ENCODE measurements at regions not wholly inside any gene's neighbourhood (a gene's known extent, or its start where the extent isn't known, plus 50 kb on each side); places are given as distances from the start of the nearest gene placed in this dataset.

DNA sequence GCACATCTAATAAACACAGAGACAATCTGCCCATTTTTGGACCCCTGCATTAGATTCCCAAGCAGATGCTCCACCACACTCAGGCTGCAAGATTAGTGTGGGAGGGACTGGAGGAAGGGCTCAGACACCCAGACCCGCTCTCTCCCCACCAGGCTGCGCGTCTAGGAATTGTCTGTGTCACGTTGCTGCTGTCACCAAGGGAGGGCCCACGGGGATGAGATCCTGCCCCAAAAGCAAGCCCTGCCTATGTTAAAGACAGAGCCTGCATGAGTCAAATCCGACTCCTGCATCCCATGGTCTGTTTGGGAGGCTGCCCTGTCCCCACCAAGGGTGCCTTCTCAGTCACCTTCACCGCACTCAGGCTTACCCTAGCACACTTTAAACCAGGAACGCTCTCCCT is 114.4 kb upstream of the ZNF507 start:
- Histone ChIP-seq H3K4me3 (ENCODE audit: insufficient read depth, low read depth, low read length) (no peak overlapping the region), H3K9me1 (ENCODE audit: insufficient read depth, low read length) (no peaks in the 10 kb centered on the region), H3K79me1 (ENCODE audit: low read depth in 1 of 2, low read length in 2 of 2) (no peaks in the 10 kb centered on the region), H3K14ac (replicated peaks; ENCODE audit: low read depth, low read length) (no peak overlapping the region), H2AFZ (replicated peaks; ENCODE audit: low read length, poor library complexity) (no peak overlapping the region), H4K8ac (ENCODE audit: low read depth in 2 of 2, low read length in 2 of 2) (no peak overlapping the region), H4K91ac (ENCODE audit: insufficient read depth, low read depth, low read length) (no peak overlapping the region), H3K4ac (ENCODE audit: low read depth, low read length) (no peak overlapping the region), H3K23ac (ENCODE audit: low read depth, low read length) (no peak overlapping the region), H3K27ac (ENCODE audit: insufficient read depth, low read length) (no peak overlapping the region), H3K27me3 (ENCODE audit: control insufficient read depth, insufficient read depth, low read length) (no peaks in the 10 kb centered on the region), H3K9ac (ENCODE audit: low read depth, low read length) (no peak overlapping the region), H2AK9ac (replicated peaks; ENCODE audit: low read depth, low read length, poor library complexity) (no peak overlapping the region), H3K56ac (ENCODE audit: extremely low read depth, insufficient read depth, low read length) (no peak overlapping the region), H2BK120ac (ENCODE audit: low read depth, low read length) (no peak overlapping the region), H2BK15ac (ENCODE audit: low read depth, low read length) (no peak overlapping the region), H2AK5ac (ENCODE audit: low read depth, low read length) (no peak overlapping the region), H3K4me2 (ENCODE audit: low read depth, low read length) (no peak overlapping the region), H2BK5ac (ENCODE audit: low read depth, low read length, poor library complexity, severe bottlenecking) (no peak overlapping the region), H4K5ac (ENCODE audit: low read depth, low read length) (no peak overlapping the region), H3K36me3 (ENCODE audit: control insufficient read depth, insufficient read depth, low read length) (no peaks in the 10 kb centered on the region), H4K20me1 (ENCODE audit: insufficient read depth, low read length) (no peaks in the 10 kb centered on the region), H2BK20ac (ENCODE audit: low read depth, low read length) (no peak overlapping the region), H3K4me1 (ENCODE audit: control insufficient read depth, insufficient read depth, low read length) (no peaks in the 10 kb centered on the region), H3K9me3 (ENCODE audit: control insufficient read depth, insufficient read depth, low read length) (no peaks in the 10 kb centered on the region), H3K18ac (ENCODE audit: low read depth, low read length) (no peak overlapping the region)
- BruUV-seq (replicated peaks) = no TSS peak
- no peak for DNase-seq
- TF ChIP-seq, protein P1, sequence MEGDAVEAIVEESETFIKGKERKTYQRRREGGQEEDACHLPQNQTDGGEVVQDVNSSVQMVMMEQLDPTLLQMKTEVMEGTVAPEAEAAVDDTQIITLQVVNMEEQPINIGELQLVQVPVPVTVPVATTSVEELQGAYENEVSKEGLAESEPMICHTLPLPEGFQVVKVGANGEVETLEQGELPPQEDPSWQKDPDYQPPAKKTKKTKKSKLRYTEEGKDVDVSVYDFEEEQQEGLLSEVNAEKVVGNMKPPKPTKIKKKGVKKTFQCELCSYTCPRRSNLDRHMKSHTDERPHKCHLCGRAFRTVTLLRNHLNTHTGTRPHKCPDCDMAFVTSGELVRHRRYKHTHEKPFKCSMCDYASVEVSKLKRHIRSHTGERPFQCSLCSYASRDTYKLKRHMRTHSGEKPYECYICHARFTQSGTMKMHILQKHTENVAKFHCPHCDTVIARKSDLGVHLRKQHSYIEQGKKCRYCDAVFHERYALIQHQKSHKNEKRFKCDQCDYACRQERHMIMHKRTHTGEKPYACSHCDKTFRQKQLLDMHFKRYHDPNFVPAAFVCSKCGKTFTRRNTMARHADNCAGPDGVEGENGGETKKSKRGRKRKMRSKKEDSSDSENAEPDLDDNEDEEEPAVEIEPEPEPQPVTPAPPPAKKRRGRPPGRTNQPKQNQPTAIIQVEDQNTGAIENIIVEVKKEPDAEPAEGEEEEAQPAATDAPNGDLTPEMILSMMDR (conservative IDR thresholded peaks at IDR 0.05; ENCODE audit: low read depth, low read length) = no peak
- TF ChIP-seq, protein P2, sequence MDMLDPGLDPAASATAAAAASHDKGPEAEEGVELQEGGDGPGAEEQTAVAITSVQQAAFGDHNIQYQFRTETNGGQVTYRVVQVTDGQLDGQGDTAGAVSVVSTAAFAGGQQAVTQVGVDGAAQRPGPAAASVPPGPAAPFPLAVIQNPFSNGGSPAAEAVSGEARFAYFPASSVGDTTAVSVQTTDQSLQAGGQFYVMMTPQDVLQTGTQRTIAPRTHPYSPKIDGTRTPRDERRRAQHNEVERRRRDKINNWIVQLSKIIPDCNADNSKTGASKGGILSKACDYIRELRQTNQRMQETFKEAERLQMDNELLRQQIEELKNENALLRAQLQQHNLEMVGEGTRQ (IDR thresholded peaks at IDR 0.05; ENCODE audit: low read depth, low read length) = no peak
- TF ChIP-seq, protein P3, sequence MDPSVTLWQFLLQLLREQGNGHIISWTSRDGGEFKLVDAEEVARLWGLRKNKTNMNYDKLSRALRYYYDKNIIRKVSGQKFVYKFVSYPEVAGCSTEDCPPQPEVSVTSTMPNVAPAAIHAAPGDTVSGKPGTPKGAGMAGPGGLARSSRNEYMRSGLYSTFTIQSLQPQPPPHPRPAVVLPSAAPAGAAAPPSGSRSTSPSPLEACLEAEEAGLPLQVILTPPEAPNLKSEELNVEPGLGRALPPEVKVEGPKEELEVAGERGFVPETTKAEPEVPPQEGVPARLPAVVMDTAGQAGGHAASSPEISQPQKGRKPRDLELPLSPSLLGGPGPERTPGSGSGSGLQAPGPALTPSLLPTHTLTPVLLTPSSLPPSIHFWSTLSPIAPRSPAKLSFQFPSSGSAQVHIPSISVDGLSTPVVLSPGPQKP (IDR thresholded peaks at IDR 0.05; ENCODE audit: borderline replicate concordance, low read depth, low read length) = no peak
- TF ChIP-seq POLR2A (IDR thresholded peaks at IDR 0.05; ENCODE audit: low read depth, low read length) = no peak
- no peak for TF ChIP-seq RAD21 (IDR thresholded peaks at IDR 0.05; ENCODE audit: low read length)
- TF ChIP-seq MAFK (IDR thresholded peaks at IDR 0.05; ENCODE audit: low read depth, low read length) = no peak
- ChIA-PET CTCF (no interaction called here), POLR2A (ENCODE audit: unreplicated experiment) (no interaction called here)
- WGBS, 2 experiments (ENCODE audit: extremely low coverage in 2 of 2, insufficient read length in 1 of 2) = no CpG with 5 or more reads among the region's 8 CpGs
- intact Hi-C loops (cut with micrococcal nuclease) (no loop called here), in situ Hi-C loops (cut with MboI; ENCODE audit: low sequenced_read_pairs) (loop anchor here (25.0 kb wide), 1 partner anchor 1169 kb away; no protein-coding TSS in a partner anchor), dilution Hi-C loops (cut with HindIII; ENCODE audit: low sequenced_read_pairs, unreplicated experiment) (no loop called here)
- ATAC-seq (ENCODE audit: low read depth) = no peak

All from IMR-90 (cell line).